GM21390 (cell line): ENCODE measurements at regions not wholly inside any gene's neighbourhood (a gene's known extent, or its start where the extent isn't known, plus 50 kb on each side); places are given as distances from the start of the nearest gene placed in this dataset.

Source experiments
- ATAC-seq: cut with Tn5 transposase; IDR thresholded peaks from one replicate; pipeline ENCODE4 v1.9.1; 2021; ENCODE audit not compliant: unreplicated experiment

DNA sequence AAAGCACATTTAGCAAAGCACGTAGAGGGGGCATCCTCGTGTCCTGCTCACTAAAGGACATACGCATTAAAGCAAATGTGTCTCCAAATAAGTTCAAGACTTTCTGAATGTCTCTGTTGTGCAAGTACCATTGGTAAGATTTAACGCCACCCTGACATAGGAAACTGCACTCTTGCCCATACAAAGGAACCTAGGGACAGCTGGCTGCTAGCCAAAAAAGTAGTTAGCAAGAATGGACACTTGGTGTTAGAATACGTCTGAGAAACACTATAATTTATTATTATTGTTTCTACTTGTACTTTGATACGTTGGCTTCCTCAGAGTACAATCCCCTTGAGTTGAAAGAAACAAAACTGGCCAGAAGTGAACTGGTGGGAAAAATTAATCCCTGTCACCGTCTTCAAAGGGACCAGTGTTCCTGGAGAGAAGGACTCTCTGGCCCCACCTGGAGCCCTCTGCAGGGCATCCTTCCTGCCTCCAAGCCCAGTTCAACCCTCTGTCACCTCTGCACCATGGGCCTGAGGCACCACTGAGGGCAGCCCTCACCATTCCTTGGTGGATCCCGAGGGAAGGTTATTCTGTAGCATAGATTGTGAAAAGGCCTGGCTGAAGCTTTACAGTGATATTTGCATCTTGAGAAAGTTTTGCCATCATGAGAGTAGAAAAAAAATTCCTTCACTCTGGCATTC, 51.4 kb upstream of the APCDD1 start:
- no peak for ATAC-seq

DNA sequence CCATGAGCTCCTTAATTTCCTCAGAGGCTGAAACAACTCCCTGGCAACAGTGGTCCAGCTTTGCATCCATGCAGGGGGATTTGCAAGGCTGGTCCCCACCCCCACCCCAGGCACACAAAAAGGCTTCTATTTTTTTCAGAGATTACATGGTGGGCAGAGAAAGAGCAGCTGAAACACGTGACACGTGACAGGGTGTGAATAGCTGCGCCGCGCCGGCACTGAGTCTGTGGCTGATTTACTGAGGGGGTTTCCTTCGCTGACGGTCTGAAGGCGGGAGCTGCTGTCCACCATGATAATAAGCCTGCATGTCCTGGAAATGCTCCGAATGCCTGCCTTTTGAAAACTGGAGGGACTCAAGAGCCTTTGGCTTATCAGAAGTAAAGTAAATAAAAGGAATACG, 50.7 kb upstream of the APCDD1 start:
- no peak for ATAC-seq

DNA sequence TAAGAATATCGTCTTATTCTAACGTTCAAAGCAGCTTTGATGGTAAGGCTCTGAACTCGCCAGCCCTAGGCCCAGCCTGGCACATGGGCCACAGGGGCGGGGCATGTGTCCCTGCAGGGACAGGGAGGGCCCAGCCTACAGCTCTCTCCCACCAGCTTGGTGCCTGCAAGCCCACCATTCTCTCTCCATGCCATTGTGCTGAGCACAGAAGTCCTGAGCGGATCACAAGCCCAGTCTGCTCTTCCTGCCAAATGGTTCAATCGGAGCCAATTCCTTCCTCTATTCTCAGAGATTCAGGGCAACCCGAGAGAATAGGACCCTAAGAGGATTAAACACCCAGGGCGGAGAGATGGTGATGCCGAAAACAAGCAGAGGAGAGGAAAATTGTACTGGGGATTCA, 50.3 kb upstream of the APCDD1 start:
- ATAC-seq, result no peak
